Esophagus muscularis mucosa (tissue), 4 donors: ENCODE measurements at regions not wholly inside any gene's neighbourhood (a gene's known extent, or its start where the extent isn't known, plus 50 kb on each side); places are given as distances from the start of the nearest gene placed in this dataset.

Source experiments
- CTCF ChIP-seq, 3 experiments: fragments of 200-600 bp in 2 of 3; fragments of 450-650 bp in 1 of 3; sonication (generic) in 2 of 3; IDR thresholded peaks; one replicate each; pipeline ENCODE4 v1.5.1; 2017 to 2019; ENCODE audit warnings: antibody characterized with exemption in 3 of 3, mild to moderate bottlenecking in 2 of 3, moderate library complexity in 1 of 3
- EP300 ChIP-seq: sonication (generic); formaldehyde crosslinking; IDR thresholded peaks from one replicate; pipeline ENCODE4 v1.6.1; 2017; ENCODE audit warnings: antibody characterized with exemption
- POLR2A ChIP-seq: fragments of 450-650 bp; IDR thresholded peaks from one replicate; pipeline ENCODE4 v1.6.1; 2017; ENCODE audit warnings: antibody characterized with exemption, moderate library complexity, mild to moderate bottlenecking, low read depth
- POLR2AphosphoS5 ChIP-seq, 2 donors: sonication (generic); formaldehyde crosslinking; IDR thresholded peaks; one replicate each; pipeline ENCODE4 v1.6.1; 2017; ENCODE audit warnings: antibody characterized with exemption in 2 of 2

- TF ChIP-seq CTCF (IDR thresholded peaks at IDR 0.05): no peak
- TF ChIP-seq POLR2A: no peak
- TF ChIP-seq POLR2AphosphoS5 (IDR thresholded peaks at IDR 0.05): no peak
- TF ChIP-seq EP300: no peak
Observed at GRCh38 chr10:33410096-33410859, 75.8 kb upstream of the NRP1 start.
